Erythroblast (primary cell): ENCODE measurements at regions not wholly inside any gene's neighbourhood (a gene's known extent, or its start where the extent isn't known, plus 50 kb on each side); places are given as distances from the start of the nearest gene placed in this dataset.

Experiments
- GATA1 ChIP-seq: IDR thresholded peaks from 2 replicates; pipeline ENCODE4 v1.6.1; 2011; ENCODE audit warnings: low read depth, mild to moderate bottlenecking, control low read depth, low read length, moderate library complexity
- POLR2A ChIP-seq: IDR thresholded peaks from 2 replicates; pipeline ENCODE4 v1.6.1; 2011; ENCODE audit warnings: mild to moderate bottlenecking, low read length

GRCh38 chr3:6132684-6133432 is 728.1 kb upstream of the GRM7 start:
- TF ChIP-seq POLR2A (no peak), GATA1 (no peak)
